Frontal cortex (tissue), 3 donors: ENCODE measurements at regions not wholly inside any gene's neighbourhood (a gene's known extent, or its start where the extent isn't known, plus 50 kb on each side); places are given as distances from the start of the nearest gene placed in this dataset.
A peak's percentile ranks its signal among the peaks of the same experiment; 100 is the strongest.
"Not testable (repeated sequence)": the region's sequence is repeated elsewhere in the genome, so short reads cannot be mapped to it uniquely, and the experiment has no call there.

Source experiments
- DNase-seq, 2 donors: peaks; one replicate each; pipeline ENCODE4 v3.0.0; 2012; ENCODE audit warnings: low spot score in 2 of 2
- FAIRE-seq: peaks from 2 replicates; lab custom pipeline; 2012; peaks lifted over from hg19 to GRCh38; lab: Jason Lieb, UNC
- donor health status: control.
- donor health status: control.
- donor health status: control.

DNA sequence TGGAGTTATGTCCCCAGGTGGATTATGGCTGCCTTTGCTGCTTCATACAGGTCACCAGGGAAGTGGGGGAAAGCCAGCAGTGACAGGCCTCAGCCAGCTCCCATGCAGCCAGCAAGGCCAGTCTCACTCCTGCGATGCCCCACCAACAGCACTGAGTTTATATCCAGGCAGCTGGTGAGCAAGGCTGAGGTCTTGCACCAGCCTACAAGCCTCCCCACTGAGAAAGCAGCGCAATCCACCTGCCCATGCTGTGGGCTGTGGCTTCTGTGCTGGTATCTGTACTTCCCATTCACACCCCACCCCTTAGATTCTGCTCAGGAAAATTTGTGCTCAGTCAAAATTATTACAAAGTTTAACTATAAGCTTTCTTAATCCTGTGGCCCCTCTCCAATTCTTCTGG is 153.5 kb downstream of the HHIP start:
- FAIRE-seq (no peak), DNase-seq (no peak)

DNA sequence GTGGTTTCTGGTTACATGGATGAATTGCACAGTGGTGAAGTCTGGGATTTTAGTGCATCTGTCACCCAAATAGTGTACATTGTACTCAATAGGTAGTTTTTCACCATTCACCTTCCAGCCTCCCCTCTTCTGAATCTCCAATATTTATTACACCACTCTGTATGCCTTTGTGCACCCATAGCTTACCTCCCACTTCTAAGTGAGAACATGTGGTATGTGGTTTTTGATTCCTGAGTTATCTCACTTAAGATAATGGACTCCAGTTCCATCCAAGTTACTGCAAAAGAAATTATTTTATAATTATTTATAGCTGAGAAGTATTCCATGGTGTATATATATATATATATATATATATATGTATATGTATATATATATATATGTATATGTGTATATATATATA is 155.8 kb downstream of the HHIP start:
- DNase-seq = no peak
- FAIRE-seq = peak; percentile 34

GRCh38 chr4:144808034-144808433 is 162.1 kb downstream of the HHIP start:
- DNase-seq (no peak), FAIRE-seq (no peak)

DNA sequence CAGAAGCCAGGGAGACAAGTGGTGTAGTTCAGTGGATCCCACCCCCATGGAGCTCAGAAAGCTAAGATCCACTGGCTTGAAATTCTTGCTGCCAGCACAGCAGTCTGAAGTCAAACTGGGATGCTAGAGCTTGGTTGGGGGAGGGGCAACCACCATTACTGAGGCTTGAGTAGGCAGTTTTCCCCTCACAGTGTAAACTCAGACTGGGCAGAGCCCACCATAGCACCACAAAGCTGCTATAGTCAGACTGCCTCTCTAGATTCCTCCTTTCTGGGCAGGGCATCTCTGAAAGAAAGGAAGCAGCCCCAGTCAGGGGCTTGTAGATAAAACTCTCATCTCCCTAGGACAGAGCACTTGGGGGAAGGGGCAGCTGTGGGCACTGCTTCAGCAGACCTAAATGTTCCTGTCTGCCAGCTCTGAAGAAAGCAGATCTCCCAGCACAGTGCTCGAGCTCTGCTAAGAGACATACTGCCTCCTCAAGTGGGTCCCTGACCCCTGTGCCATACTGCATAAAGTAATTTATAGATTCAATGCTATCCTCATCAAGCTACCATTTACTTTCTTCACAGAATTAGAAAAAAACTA is 163.2 kb downstream of the HHIP start:
- DNase-seq (no peak), FAIRE-seq (no peak)

GRCh38 chr4:144816668-144817067 is 170.7 kb downstream of the HHIP start:
- no peak for FAIRE-seq
- no peak for DNase-seq

GRCh38 chr4:144817081-144817480 is 171.1 kb downstream of the HHIP start:
- DNase-seq = no peak
- no peak for FAIRE-seq

GRCh38 chr4:144818136-144818535 is 172.2 kb downstream of the HHIP start:
- DNase-seq = no peak
- FAIRE-seq = no peak

GRCh38 chr4:144819591-144819990 is 173.6 kb downstream of the HHIP start:
- DNase-seq (no peak), FAIRE-seq (no peak)

DNA sequence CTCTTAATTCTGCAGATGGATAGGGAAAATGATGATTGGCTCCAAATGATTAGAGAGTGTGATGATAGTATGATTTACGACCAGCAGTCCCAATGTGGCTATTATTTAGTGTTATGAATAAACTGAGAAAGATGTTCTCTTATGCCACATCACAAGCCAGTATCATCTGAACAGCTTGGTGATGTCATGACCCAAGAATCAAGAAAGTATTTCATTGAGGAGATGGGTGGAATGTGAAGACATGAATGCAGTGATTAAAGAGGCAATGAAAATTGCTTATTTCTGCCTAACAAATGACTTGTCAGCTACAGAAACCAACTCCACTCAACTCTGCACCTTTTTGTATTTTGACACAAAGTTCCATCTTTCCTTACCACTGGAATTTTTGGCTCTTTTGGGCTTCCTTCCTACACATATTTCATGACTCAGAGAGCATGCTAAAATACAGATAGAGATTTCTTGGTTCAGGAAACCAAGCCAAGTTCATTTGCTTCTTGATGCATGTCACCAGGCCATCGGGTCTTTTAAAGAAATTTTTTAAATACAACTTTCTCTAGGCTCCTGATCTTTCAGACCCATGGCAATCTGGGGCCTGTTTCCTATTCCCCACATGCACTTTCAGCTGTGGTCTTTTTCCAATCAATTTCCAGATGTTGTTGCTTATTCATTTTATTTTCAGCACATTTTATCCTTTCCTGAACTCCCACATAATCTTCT is 174.2 kb downstream of the HHIP start:
- FAIRE-seq = no peak

GRCh38 chr4:144820728-144821085 is 174.8 kb downstream of the HHIP start:
- DNase-seq = no peak
- no peak for FAIRE-seq

More for the DNA sequence above, 174.2 kb downstream of the HHIP start:
- no peak for DNase-seq

DNA sequence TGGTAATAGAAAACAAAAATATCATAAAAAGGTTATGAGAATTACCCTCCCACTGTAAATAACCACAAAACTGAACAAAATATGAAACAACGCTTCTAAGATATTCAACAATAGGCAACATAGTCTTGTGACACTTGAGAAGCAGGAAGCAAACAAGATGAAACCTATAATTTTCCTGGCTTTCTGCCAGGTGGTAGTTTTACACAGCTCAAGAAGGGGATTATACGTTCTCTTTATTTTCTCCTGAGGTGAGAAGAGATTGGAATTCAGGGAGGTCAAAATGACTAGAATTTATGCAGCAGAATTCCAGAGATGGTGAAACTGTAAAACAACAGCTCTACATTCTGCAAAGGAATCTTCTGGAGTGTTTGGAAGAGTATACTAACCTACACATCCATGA is 186.0 kb downstream of the HHIP start:
- DNase-seq = no peak
- no peak for FAIRE-seq

- FAIRE-seq (no peak), DNase-seq (no peak)
Observed at GRCh38 chr4:144845411-144845810, 199.5 kb downstream of the HHIP start.

GRCh38 chr4:144851948-144852347 is 206.0 kb downstream of the HHIP start:
- FAIRE-seq (no peak), DNase-seq (no peak)

GRCh38 chr4:144861471-144861870 is 215.5 kb downstream of the HHIP start:
- DNase-seq = no peak

DNA sequence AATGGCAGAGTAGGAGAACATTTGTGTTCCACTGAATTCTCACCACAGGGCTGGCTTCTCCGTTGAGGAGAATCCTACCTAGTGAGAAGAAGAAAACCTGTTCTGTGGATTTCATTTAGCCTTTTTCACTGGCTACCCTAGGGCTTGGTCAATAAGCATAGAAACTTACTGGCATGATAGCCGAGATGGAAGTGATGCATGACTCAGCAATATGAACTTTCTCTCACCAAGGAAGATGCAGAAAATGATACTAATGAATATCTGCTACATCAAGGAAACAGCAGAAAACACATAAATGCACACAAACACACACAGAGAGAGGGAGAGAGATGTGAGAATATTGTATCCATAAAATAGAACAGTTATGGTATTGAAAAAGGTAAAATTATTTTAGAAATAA is 216.3 kb downstream of the HHIP start:
- FAIRE-seq (no peak), DNase-seq (no peak)

More at GRCh38 chr4:144861471-144861870, 215.5 kb downstream of the HHIP start:
- no peak for FAIRE-seq

DNA sequence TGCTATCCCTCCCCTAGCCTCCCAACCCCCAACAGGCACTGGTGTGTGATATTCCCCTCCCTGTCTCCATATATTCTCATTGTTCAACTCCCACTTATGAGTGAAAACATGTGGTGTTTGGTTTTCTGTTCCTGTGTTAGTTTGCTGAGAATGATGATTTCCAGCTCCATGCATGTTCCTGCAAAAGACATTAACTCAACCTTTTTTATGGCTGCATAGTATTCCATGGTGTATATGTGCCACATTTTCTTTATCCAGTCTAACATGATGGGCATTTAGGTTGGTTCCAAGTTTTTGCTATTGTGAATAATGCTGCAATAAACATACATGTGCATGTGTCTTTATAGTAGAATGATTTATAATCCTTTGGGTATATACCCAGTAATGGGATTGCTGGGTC is 218.9 kb downstream of the HHIP start:
- FAIRE-seq, DNase-seq: not testable (repeated sequence)

DNA sequence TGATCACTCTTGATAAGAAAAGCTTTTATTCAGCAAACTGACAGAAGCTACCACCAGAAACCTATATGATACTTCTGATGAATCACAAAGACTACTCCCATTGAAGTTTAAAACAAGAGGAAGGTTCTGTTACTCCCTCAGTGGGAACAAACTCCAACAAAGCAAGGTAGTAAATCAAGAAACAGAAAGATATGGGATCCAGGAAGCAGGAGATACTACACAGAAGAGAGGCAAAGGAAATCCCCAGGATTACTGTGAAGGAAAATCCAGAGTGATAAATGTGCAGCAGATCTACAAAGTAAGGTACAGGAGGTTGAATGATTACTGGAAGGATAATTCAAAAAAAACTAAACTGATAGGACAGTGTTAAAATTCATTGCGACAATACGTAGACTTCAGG is 222.4 kb downstream of the HHIP start:
- DNase-seq (no peak), FAIRE-seq (no peak)

- DNase-seq = no peak
- no peak for FAIRE-seq
Observed at GRCh38 chr4:144872508-144873225, 225.3 kb downstream of the ANAPC10 start.

DNA sequence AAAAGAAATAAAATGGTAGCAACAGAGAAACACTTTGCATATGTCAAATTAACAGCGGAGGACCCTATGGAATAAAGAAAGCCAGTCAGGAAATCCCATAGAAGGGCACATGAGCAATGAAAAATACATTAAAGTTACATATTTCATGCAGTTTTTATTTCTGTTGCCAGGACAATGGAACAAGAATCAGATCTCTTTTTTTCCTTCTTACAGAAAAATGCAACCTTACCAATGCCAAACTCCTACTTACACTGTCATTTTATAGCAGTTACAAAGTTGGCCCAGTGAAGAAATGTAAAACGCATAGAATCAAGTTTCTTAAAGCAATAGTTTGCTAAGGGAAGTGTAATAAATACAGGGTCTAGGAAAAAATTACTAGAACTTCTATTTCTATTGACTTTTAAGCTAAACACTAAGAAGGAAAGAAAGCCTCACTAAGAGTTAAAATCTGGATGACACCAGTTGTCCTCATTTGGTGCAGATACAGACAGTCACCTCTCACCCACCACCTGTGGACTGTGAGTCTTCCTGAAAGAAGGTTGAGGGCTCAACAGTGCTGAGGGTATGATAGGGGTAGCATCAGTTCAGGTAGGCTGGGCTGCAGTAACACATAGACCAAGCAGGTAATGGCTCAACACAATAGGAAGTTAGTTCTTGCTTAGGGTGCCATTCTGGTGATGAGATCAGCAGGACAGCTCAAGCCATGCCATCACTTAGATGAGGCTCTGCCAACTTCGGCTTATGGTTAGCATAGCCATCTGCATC is 224.6 kb downstream of the ANAPC10 start:
- FAIRE-seq = no peak
- DNase-seq = no peak

DNA sequence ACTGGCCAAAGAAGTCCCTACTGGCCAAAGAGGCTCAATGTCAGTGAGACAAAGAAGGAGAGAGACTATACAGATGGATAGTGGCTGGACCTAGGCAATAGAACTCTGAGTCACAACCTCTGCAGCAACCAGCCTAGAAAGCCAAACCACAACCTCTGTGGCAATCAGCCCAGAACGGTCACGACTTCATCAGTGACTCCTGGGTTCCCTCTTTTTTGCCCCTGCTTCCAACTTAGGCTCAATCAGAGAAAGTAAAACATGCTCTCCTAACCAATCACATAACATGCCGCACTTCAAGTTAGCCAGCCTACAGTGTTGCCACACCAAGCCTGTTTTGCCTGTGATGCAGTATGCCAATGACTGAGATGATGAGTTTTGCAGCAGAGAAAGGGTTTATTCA is 203.4 kb downstream of the ANAPC10 start:
- no peak for DNase-seq
- no peak for FAIRE-seq

GRCh38 chr4:144899393-144899792 is 198.6 kb downstream of the ANAPC10 start:
- FAIRE-seq = no peak

More at GRCh38 chr4:144899393-144899792, 198.6 kb downstream of the ANAPC10 start:
- DNase-seq = no peak
